Suprapubic skin (tissue), 4 donors: ENCODE measurements at regions not wholly inside any gene's neighbourhood (a gene's known extent, or its start where the extent isn't known, plus 50 kb on each side); places are given as distances from the start of the nearest gene placed in this dataset.

Source experiments
- POLR2A ChIP-seq, 2 donors: fragments of 450-650 bp; IDR thresholded peaks; one replicate each; pipeline ENCODE4 v1.6.1; 2017; ENCODE audit warnings: antibody characterized with exemption in 2 of 2, mild to moderate bottlenecking in 2 of 2, moderate library complexity in 2 of 2
- POLR2AphosphoS5 ChIP-seq, 3 donors: sonication (generic); formaldehyde crosslinking; IDR thresholded peaks; one replicate each; pipeline ENCODE4 v1.6.1; 2017; ENCODE audit warnings: antibody characterized with exemption in 3 of 3
- TF ChIP-seq, protein P1 (sequence below), 2 donors: fragments of 200-600 bp in 1 of 2; fragments of 450-650 bp in 1 of 2; sonication (generic) in 1 of 2; IDR thresholded peaks; one replicate each; pipeline ENCODE4 v1.5.1; 2016 to 2019; ENCODE audit warnings: antibody characterized with exemption in 2 of 2, mild to moderate bottlenecking in 1 of 2, moderate library complexity in 1 of 2

DNA sequence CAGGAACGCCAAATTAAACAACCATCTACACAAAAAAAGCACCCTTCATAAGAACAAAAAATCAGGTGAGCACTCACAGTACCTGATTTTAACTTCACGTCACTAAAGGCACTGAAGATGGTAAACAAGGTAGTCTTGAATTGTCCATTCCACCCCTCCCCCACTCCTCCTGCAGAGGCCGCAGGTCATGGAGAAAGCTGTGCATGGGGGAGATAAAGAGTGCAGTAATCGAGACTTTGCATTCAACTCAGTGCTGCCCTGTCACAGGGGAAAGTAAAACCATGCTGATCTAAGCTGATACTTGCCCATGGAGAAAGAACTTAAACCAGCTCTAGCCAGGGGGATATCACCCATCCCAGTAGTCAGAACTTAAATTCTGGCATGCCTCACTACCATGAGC lies 61.4 kb upstream of the LRIF1 start:
- TF ChIP-seq, protein P1, sequence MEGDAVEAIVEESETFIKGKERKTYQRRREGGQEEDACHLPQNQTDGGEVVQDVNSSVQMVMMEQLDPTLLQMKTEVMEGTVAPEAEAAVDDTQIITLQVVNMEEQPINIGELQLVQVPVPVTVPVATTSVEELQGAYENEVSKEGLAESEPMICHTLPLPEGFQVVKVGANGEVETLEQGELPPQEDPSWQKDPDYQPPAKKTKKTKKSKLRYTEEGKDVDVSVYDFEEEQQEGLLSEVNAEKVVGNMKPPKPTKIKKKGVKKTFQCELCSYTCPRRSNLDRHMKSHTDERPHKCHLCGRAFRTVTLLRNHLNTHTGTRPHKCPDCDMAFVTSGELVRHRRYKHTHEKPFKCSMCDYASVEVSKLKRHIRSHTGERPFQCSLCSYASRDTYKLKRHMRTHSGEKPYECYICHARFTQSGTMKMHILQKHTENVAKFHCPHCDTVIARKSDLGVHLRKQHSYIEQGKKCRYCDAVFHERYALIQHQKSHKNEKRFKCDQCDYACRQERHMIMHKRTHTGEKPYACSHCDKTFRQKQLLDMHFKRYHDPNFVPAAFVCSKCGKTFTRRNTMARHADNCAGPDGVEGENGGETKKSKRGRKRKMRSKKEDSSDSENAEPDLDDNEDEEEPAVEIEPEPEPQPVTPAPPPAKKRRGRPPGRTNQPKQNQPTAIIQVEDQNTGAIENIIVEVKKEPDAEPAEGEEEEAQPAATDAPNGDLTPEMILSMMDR (IDR thresholded peaks at IDR 0.05), result no peak
- TF ChIP-seq POLR2AphosphoS5 (IDR thresholded peaks at IDR 0.05) (no peak), POLR2A (IDR thresholded peaks at IDR 0.05) (no peak)
